Suppressor macrophage (primary cell): ENCODE measurements at regions not wholly inside any gene's neighbourhood (a gene's known extent, or its start where the extent isn't known, plus 50 kb on each side); places are given as distances from the start of the nearest gene placed in this dataset.
"Not testable (repeated sequence)": the region's sequence is repeated elsewhere in the genome, so short reads cannot be mapped to it uniquely, and the experiment has no call there.

ENCODE experiments used
- DNase-seq, 4 experiments: peaks; one replicate each; pipeline ENCODE4 v3.0.0-alpha.2; 2020 to 2022

DNA sequence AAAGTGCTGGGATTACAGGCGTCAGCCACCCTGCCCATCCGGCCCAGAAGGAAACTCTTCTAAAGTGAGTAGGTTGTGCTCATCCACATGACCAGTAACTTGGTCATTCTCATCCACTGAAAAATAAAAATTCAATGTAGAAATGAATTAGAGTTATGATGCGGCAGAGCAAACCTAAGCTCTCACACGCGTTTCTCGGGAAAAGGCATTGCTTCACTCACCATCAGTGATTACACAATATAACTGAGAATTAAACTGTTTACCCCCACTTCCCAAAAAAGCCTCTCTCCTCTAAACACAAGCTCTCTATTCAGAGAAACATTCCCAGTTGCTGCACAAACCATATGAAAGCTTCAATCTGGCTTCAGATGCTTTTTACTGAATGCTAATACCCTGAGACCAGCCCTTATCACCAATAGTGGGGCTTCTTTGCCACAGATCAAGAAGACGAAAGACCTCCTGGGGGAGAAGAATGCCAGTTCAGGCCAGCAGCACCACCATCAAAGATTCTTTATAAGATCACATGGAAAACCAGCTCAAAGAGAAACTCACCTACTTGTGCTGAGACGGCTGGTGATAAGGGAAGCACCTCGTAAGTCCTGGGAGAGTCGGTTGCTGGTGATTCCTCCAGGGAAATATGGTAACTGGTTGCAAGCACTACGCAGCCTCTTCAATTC, 121.5 kb upstream of the SFSWAP start:
- peak; percentile 56 to 76 (median 65) for DNase-seq

DNA sequence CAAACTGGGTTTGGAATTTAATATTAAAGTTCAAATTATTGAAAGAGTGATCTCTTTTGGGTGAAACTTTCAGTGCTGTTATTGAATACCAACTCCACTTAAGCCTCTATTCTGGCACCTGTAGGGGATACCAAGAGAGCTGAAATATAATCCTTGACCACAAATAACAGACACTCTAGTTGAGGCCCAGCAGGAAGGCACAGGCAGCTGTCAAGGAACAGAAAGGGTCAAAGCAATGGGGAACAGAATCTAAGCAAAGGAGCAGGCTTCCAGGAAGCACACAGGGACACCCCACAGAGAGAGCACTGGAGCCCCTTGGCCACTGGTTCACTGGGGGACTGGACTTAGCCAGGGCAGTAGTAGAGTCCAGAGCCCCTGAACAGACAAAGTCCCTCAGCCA, 120.9 kb upstream of the SFSWAP start:
- DNase-seq = peak in 1 of 4 experiments; percentile 28

DNA sequence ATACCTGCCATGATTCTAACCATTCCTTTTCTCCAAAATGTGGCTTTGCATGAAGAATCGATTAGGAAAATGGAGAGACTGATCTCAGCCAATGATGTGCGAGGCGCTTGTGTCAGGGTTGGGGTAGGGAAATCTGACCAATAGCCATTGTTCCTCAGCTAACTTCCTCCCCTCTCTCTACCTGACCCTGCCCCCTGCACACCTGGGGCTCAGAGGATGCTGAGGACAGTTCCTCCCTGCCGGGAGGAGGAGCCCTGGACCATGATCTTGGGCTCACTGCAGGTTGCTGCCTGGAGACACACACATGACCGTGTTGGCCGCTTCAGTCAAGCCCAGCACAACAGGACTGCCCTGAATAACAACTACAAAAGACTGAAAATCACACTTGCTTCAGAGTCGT, 119.8 kb upstream of the SFSWAP start:
- DNase-seq = no peak

DNA sequence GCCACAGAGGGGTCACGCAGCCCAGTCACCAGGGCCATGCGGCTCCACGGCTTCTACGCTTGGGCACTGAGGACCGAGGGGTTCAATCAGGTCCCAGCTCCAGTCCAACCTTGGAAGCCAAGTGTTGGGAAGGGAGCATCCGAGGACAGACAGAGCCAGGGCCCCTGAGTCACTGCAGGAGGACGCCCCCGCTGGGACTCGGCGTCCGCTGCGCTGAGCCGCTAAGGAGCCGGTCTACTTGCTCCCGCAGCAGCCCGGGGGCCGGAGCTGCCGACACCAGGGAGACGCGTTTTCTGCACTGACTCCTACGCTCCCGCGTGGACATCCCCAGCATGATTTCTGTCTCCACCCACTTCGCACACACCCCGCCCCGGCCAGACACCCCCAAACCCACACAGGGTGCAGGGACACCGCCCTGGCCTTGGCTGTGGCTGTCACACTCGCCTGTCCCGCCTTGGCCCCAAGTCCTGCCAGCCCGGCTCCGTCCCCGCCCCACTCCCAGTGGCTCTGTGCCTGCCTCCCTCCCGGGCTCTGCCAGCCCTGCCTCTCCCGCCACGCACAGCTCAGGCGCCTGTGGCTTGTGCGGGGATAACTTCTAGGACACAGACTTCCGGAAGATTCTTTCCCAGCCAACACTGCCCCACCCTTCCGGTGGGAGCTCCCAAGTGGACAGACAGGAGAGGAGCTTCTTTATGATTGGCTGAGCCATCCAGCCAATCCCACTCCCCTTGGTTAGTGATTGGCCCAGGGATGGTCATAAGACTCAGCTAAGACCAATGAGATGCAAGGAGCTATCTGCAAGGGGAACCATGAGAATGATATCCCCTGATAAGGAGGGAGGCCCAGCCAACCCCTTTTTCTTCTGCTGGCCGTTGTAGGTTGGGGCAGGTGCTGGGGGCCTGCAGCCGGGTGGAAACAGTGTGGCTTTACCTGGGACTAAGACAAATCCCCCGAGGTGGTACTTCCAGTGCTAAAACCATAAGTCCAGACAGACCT, 118.9 kb upstream of the SFSWAP start:
- no peak for DNase-seq

DNA sequence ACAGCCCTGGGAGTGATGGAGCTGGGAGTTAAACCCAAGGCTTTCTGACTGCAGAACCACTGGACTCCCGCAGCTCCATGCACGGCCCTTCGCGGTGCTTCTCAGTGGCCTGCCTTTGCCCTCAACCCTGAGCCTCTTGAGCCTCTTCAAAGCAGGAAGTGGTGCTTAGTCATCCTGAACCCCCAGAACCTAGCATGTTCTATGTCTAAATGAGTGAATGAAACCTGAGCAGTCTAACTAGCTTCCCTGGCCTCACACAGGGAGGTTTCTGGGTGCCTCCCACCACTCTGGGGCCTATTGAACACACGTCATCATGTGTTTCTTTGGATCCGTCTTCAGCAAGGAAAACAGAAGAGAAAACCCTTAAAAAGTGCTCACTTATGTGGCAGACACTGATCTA, 117.9 kb upstream of the SFSWAP start:
- peak; percentile 26 to 55 (median 52) for DNase-seq

DNA sequence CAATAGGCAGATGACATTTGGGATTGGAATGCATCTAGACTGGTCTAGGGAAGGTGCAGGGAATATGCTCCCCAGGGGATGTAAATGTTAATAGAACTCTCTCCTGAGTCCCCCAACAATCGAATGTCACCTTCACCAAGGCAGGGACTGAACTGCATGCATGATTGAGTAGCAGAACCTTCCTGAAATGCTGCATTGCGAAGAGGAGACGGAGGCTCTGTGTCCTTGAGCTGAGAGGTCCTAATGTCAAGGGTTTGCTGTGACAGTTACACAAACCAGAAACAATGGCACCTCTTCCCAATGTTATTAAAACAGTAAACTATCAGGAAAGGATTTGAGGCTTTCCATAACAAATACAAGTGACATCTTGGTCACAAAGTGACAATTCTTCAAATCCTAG, 117.5 kb upstream of the SFSWAP start:
- no peak for DNase-seq

DNA sequence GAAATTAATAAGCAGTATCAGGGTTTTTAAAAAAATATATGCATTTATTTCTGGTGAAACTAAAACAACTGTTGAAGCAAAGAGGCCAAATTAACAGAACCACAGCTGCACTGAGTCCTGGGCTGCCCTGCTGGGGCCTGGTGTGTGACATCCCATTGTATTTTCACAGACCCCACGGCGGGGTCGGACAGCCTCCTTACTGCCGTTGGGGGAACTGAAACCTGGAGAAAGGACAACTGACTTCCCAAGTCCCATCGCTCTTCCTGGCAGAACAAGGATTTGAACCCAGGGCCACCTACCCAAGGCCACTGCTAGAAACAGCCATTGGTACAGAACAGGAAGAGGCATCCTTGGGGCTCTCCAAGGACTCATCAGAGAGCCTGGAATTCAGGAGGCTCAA, 114.8 kb upstream of the SFSWAP start:
- no peak for DNase-seq

DNA sequence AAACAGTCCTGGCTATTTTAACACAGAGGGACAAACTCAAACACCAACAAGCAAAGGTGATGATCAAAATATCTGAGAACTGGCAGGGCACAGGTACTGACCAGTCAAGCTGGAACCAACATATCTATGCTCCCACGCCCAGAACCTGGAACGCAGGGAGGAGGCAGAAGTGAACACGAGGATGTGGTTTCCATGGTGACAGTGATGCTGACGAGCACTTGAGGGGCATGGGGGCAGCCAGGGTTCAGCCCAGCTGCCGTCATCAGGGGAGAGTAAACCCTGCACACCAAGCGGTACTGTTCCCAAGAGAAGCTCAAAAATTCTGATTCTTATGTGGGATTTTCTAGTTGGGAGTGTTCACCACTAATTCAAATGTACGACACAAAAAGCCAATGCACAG, 113.6 kb upstream of the SFSWAP start:
- DNase-seq = no peak

DNA sequence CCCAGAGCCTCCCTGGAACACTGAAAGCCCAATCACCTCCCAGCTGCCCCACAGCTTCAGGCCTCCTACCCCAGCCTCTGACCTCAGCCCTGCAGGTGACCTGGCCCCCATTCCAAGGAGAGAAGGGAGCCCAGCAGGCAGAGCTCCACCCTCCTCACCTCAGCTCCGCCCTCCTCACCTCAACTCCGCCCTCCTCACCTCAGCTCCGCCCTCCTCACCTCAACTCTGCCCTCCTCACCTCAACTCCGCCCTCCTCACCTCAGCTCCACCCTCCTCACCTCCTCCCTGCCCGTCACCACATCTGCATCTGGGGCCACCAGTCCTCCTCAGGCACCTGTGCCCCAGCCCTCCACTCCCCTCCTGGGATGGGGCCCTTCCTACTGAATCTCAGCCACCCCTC, 112.2 kb upstream of the SFSWAP start:
- DNase-seq = no peak

DNA sequence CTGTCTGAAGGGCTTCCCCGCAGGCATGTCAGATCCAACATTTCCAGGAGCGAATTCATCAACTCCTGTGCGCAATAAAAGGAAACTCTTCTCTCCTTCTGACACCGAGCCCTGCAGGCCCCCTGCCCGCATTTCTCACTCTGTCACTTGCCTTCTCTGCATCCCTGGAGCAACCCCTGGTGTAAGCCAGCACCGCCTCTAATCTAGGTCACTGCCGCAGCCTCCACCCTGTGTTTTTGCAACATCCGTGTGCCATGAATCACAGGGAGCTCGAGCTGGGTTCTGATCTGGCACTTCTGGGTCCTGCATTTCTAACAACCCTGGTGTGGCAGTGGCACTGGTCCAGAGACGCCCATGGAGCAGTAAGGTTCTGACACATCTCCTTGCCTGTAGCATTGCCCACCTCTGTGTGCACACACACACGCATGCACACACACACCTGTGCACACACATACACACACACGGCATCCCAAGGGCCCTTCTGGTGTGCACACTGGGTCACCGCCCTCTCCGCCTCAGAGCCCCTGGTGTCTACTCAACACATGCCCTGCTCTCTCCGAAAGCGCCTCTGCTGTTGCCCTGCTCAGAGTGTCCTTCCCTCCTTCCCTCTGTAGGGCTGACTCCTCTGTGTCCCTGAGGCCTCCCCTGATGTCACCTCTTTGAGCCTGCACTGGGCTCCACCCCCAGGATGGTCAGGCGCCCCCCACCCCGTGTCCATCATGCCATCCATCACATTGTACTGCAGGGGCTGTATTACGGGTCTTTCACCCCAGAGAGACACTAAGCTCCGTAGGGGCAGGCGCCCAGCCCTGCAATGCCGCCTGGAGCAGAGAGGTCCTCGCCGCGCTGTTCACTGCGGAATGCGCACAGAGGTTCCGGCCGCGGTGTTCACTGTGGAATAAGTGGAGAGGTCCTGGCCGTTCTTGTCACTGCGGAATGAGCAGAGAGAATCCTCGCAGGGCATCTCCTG, 111.4 kb upstream of the SFSWAP start:
- DNase-seq = peak in 1 of 4 experiments; percentile 30

DNA sequence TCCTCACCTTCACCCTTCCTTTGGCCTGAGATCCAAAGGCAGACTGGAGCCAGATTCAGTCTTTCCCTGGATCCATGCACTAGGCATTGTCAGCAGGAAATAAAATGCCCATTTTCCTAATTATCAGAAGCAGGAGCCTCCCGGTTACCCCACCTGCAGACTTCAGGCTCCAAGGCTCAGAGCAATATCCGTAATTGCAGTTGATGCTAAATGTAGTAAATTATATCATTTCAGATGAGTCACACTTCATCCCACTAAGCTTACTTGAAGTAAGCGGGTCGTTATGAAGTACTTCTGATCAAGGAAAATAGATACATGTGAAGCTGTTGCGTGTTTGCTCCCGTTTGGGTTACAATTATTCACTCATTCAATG, 110.7 kb upstream of the SFSWAP start:
- DNase-seq = no peak

DNA sequence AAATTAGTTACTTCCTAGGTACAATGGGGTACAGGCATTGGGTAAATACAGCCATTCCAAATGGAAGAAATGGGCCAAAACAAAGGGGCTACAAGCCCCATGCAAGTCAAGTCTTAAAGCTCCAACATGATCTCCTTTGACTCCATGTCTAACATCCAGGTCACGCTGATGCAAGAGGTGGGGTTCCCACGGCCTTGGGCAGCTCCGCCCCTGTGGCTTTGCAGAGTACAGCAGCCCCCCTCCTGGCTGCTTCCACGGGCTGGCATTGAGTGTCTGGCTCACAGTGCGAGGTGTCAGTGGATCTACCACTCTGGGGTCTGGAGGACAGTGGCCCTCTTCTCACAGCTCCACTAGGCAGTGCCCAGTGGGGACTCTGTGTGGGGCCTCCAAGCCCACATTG, 109.4 kb upstream of the SFSWAP start:
- not testable (repeated sequence) for DNase-seq

DNA sequence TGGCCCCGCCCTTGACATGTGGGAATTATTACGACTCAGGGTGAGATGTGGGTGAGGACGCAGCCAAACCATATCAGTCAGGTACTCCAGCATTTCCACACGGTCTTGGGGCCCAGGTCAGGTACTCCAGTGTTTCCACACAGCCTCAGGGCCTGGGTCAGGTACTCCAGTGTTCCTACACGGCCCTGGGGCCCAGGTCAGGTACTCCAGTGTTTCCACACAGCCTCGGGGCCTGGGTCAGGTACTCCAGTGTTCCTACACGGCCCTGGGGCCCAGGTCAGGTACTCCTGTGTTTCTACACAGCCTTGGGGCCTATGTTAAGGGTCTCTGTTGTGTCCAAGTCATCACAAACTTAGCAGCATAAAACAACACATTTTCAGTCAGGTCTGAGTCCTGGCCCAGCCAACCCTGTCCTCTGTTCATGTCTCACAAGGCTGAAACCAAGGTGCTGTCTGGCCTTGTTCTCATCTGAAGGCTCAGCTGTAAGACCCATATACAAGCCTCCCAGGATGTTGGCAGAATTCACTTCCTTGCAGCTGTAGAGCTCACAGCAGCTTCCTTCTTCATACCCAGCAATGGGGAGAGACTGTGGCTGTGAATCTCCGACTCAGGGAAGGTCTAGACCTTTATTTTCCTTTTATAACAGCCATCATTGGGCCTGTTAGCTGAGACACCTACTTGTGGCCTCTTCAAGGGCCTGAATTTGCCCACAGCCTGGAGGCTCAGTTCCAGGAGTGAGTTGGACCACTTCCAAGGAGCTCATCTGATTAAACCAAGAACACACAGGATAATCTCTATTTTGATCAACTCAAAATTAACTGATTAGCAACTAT, 107.6 kb upstream of the SFSWAP start:
- peak; percentile 34 to 59 (median 49) for DNase-seq

DNA sequence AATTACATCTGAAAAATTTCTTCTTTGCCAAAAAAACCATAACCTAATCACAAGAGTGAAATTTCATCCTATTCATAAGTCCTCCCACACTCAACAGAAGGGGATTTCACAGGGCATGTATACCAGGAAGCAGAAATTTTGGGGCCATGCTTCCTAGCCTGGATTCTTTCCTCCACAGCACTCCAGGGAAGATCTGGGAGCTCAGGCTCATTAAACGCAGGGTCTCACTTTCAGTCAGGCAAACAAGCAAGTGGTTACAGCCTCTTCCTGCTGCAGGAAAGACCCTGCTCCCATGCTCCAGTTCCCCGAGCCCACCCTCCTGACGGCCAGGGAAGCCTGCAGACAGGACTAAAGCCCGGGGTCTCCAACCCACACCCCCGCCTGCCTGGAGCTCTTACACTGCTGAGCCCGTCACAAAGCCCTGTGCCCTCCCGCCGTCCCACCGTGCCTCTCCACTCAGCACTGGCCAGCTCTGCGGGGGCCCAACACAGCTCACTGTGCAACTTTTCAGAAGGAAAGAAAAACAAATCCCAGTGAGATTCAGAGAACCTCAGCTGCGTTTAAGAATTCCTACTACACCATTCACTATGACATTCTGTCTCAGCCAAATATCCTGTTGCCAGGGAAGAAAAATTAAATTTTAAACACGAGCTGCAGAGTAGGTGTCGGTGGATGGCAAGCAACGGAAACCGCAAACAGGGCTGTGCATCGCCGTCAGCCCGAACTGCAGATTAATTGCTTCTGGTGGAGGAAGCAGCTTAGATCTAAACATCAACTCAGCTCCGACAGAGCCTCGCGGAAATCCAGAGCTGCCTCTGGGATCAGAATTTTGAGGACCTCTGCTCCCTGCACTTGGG, 106.7 kb upstream of the SFSWAP start:
- peak; percentile 41 to 63 (median 62) for DNase-seq

DNA sequence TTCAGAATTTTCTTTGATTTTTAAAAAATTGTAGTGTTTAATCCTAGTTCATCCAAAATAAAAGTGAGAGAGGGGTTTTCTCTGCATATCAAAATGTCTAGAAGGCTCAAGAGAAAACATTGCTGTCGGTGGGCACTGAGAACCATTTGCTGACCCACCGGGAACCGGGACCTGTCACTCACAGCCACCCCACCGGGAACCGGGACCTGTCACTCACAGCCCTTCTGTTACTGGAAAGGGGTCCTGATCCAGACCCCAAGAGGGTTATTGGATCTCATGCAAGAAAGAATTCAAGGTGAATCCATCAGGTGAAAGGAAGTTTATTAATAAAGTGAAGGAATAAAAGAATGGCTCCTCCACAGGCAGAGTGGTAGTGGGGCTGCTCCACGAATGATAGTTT, 106.0 kb upstream of the SFSWAP start:
- DNase-seq = no peak

DNA sequence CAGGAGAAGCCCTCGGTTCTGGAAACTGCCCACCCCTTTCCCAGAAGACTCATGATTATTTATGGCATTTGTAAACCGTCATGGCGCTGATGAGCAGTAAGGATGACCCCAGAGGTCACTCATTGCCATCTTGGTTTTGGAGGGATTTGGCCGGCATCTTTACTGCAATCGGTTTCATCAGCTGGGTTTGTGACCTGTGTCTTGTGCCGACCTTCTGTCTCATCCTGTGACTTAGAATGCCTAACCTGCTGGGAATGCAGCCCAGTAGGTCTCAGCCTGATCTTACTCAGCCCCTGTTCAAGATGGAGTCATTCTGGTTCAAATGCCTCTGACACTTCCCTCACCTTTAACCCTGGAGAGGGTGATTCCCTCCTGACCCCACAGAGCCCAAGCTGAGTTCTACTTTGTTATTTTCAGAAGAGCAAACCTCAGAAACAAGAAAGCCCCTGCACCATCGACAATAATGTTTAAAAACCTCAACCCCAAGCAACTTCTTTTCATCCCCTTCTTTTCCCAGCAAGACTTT, 105.5 kb upstream of the SFSWAP start:
- no peak for DNase-seq

DNA sequence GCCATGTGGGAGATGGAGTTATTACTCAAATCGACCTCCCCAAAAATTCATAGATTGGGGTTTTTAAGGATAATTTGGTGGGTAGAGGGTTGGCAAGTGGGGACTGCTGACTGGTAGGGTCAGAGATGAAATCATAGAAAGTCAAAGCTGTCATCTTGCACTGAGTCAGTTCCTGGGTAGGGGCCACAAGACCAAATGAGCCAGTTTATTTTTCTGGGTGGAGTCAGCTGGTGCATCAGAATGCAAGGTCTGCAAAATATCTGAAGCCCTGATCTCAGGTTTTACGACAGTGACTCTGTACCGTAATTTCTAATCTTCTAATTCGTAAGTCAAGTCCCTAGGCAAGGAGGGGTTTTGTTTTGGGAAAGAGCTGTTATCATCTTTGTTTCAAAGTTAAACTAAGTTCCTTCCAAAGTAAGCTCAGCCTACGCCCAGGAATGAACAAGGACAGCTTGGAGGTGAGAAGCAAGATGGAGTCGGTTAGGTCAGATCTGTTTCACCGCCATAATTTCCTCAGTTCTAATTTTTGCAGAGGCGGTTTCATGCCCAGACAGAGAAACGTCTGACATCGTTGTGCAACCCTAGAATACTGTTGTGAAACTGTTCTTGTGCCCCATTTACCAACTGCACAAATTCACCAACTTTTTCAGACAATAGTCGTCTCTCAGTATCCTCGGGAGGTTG, 104.5 kb upstream of the SFSWAP start:
- peak; percentile 52 to 83 (median 68) for DNase-seq

DNA sequence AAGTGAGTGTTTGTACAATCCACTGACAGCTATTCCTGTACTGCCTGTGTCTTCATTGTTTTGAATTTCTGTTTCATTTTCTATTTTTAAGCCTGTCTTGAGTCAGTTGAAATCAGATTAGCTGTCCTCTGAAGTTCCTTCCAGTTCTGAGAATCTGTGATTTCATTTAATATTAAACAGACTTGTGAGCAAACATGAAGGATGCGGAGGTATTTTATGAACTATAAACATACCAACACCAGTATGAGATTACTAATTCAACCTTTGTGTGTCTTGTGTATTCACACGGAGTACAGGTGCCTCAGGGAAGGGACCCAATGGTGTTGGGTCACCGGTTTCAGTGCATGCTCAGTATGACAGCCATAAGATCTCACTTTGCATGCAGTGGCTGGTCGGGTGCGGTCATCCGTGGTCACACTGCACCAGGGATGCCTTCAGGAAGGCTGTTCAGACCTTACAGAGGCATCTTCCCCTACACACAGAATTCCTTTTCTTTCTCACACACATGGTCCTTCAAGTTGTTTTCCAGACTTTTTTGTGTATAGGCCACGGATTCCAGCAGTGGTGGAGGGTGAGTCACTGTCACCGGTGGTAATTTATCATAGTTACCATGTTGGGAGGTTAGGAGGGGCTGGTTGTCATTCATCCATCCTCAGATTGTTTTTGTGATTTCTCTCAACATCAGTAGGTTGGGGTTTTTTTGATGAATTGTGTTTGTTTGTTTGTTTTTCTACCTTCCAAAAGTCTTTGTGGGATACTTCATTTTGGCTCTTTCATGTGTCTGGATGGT, 103.0 kb upstream of the SFSWAP start:
- no peak for DNase-seq
